ENCODE measurements at regions not wholly inside any gene's neighbourhood (a gene's known extent, or its start where the extent isn't known, plus 50 kb on each side); places are given as distances from the start of the nearest gene placed in this dataset.

- TF ChIP-seq CTCF (conservative IDR thresholded peaks at IDR 0.05 in 1 of 2, IDR thresholded peaks at IDR 0.05 in 1 of 2; ENCODE audit: low read depth in 1 of 2, low read length in 2 of 2) = no peak
- no peak for TF ChIP-seq EZH2 (IDR thresholded peaks at IDR 0.05; ENCODE audit: low read length, missing control alignments)
Observed at GRCh38 chr22:34099278-34099677, 179.0 kb upstream of the LARGE1 start.
